ENCODE measurements at regions not wholly inside any gene's neighbourhood (a gene's known extent, or its start where the extent isn't known, plus 50 kb on each side); places are given as distances from the start of the nearest gene placed in this dataset.
A peak's percentile ranks its signal among the peaks of the same experiment; 100 is the strongest.
"Not testable (repeated sequence)": the region's sequence is repeated elsewhere in the genome, so short reads cannot be mapped to it uniquely, and the experiment has no call there.

GRCh38 chr20:6662309-6662708 lies 105.2 kb upstream of the BMP2 start:
- no peak for DNase-seq (ENCODE audit: low spot score)

GRCh38 chr20:6660441-6660840 lies 107.0 kb upstream of the BMP2 start:
- peak; percentile 87 for DNase-seq (ENCODE audit: low spot score)

GRCh38 chr20:6658909-6659308 lies 108.6 kb upstream of the BMP2 start:
- not testable (repeated sequence) for DNase-seq (ENCODE audit: low spot score)

- no peak for DNase-seq (ENCODE audit: low spot score)
These were observed 109.6 kb upstream of the BMP2 start for GRCh38 chr20:6657904-6658303.

DNA sequence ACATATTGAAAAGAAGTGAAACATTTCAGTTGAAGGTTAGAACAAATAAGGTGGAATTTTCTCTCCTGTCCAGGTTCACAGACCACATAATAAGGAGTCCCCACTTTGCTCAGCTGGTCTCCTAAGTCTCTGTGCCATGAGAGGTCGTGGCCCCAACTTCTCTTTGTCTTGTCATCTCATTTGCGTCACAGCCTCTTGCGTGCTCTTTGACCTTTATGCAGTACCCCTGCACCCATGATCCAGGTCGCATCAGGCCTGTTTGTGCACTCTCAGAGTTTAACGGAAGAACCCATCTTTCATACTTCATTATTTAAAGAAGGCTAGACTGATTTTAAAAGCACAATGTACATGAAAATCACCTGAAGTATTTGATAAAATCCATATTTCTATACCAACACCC lies 110.4 kb upstream of the BMP2 start:
- no peak for DNase-seq (ENCODE audit: low spot score)

DNA sequence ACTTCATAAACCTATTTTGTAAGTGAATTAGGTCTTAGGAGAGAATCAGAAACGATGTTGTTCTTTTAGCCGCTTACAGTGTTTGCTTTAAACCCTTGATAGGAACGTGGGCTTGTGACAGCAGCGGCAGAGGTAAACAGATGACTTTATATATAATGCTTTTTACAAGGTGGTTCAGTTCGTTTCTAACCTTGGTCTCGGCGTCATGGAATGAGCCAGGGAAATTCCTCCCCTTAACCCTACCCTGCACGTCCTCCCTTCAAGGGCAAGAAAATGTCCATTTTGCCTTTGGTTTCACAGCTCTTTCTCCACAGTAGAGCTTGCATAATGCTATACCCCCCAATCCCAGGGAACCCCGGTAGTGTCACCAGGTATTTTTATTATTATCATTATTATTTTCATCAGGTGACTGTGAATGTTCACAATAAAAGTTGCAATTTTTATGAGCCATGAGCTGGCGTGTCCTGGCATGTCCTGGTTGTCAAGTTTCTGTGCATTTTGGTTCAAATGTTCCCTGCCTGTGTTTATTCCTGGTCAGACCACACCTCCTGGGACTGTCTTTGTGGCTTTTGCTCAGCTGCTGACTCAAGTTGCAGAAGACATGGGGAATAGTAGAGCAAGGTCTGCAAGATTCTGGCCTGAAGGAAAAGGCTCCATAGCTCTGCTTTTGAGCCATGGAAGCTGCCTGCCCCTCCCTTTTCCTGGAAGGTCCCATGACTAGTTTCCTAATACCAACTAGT lies 112.8 kb upstream of the BMP2 start:
- no peak for DNase-seq (ENCODE audit: low spot score)

DNA sequence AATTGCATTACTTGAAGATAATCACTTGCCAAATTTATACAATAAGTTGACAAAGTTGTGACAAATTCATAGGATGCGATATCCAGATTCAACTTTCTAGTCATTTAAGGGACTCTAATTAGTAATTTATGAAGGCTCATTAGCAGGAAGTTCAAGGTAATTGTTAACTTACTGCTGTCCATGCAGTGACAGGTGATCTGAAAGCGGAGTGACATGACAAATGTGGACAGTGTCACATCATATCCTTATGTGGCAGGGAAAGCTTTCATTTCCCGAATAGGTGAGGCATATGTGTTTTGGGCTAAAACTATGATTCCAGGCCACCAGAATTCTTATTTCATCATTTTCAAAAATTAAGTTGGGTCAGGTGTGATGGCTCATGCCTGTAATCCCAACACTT lies 115.9 kb upstream of the BMP2 start:
- DNase-seq (ENCODE audit: low spot score): peak; percentile 17

DNA sequence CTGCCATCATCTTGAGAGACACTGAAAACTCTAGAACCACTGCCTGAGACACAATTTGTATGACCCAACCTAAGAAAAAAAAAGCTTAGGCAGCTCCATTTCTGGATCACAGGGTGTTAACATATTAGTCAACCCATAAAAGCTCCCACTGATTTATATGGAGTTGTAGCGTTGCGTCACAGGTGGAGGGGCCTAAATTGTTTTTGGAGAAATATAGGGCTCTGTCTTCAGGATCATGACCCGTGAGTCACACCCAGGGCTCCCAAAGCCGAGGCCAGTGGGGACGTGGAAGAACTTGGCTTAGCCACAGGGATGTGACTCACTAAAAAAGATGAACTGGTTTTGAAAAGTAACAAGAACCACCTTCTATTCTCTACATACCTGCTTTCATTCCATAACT lies 116.5 kb upstream of the BMP2 start:
- DNase-seq (ENCODE audit: low spot score): peak; percentile 34

GRCh38 chr20:6646021-6646636 lies 121.4 kb upstream of the BMP2 start:
- DNase-seq (ENCODE audit: low spot score): no peak

GRCh38 chr20:6644813-6645628 lies 122.5 kb upstream of the BMP2 start:
- no peak for DNase-seq (ENCODE audit: low spot score)

- DNase-seq (ENCODE audit: low spot score): no peak
These were observed 126.5 kb upstream of the BMP2 start for GRCh38 chr20:6641012-6641411.

- DNase-seq (ENCODE audit: low spot score): no peak
These were observed 130.3 kb upstream of the BMP2 start for GRCh38 chr20:6637160-6637579.

DNA sequence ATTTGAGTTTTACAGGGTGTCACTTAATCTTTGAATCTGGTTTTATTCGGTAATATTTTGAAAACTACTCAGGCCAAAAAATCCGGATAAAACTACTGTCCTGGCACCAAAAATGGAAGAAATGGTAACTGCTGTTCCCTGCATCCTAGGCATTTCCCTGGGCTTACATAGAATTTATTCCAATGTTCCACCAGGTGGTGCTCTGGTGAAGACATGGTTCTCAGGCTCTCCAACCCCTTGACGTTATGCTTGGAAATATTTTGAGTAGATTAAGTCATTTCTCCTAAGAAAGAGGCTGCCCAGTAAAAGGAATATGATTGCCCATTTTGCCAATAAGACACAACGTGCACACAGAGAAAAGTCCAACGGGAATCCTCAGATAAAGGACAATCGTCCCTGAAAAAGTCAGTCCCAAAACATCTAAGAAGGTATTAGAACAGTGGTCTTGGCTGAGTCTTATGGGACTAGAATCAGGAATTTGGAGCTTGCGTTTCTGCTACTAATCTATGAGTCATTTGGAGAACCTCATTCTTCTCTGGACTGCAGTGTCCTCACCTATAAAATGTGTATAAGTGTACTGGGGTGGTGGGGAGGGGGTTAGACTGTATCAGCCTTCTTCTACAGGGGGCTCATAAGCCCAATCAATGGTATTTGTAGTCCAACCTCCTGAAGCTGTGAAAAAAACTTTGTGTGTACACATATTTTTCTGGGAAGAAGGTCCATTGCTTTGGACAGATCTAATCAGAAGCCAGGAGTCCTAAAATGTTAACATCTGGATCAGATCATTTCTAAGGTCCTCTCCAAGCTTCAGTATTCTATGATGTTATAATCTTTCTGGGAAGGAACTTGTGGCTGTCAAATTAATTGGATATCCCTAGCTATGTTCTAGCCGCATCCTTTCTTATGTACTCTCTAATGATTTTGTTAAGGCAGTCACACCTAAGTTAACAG lies 131.0 kb upstream of the BMP2 start:
- peak; percentile 23 for DNase-seq (ENCODE audit: low spot score)

- no peak for DNase-seq (ENCODE audit: low spot score)
These were observed 132.3 kb upstream of the BMP2 start for GRCh38 chr20:6635034-6635736.

DNA sequence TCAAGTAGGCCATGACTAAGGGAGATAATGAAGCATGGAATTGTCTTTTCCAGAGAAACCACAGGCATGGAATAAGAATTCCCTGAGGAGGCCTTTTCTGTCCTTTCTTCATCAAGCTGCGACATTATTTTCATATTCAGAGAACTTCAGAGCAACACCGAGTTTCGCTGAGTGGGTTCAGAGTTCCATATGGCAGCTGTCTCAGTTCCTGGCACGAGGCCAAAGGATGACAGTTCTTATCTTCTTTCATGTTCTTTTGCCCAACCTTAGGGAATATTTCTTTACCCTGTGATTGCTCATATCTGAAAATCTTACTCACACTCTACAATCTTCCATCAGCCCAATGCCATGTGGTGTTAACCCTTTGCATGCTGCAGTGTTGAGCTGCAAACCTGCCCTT lies 135.3 kb upstream of the BMP2 start:
- DNase-seq (ENCODE audit: low spot score): no peak

DNA sequence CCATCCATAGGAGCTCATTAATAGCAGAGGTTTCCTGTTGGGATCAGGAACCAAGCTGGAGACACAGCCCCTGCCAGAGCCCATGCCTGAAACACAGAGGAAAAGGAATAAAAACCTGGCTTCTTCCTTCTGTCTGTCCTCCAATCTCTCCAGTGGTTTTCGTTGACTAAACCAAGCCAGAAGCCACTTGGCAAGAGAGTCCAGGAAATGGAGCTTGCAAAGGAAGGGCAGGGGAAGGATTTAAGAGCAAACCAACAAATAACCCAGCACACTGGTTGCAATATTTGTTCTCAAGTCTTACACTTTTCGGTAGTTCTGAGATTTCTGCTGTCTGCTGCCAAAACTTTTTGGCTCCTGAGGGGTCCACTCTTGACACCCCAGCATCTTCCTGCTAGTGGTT lies 137.0 kb upstream of the BMP2 start:
- DNase-seq (ENCODE audit: low spot score): no peak

DNA sequence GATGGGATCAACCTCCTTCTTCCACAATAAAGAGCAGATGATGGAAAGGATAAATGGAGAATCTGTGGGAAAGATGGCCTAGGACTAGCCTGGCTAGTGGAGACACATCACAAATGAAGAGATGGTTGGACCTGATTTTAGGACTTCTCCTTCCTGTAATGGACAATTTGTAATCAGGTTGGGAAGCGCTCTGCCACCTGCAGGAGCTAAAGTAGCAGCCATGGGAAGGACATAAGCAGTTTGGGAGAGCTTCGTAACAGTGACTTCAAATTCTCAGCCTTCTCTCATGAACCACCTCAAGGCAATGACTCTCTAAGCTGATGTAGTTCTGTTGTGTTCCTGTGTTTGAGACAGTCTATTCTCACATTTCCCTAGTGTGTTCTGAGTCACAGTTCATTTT lies 137.9 kb upstream of the BMP2 start:
- DNase-seq (ENCODE audit: low spot score): no peak

GRCh38 chr20:6626805-6627204 lies 140.7 kb upstream of the BMP2 start:
- no peak for DNase-seq (ENCODE audit: low spot score)

GRCh38 chr20:6623989-6624388 lies 143.5 kb upstream of the BMP2 start:
- no peak for DNase-seq (ENCODE audit: low spot score)

DNA sequence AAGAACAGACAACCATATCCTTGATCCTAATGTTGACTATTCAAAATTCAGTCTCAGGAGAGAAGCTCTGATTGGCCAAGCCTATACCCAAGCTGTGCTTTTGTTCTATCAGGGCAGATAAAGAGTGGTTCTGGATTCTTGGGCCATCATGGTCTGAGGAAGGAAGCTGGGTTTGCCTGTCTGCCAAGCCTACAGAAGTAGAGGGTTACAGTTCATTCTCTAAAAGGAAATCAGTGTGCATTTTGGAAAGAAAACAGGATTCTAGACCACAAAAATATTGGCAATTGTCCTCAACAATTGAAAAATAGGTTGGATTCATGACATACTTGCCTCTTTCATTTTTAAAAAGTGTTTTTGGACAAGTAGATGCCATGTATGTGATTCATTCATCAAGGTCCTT lies 145.4 kb upstream of the BMP2 start:
- no peak for DNase-seq (ENCODE audit: low spot score)

GRCh38 chr20:6618051-6618450 lies 149.4 kb upstream of the BMP2 start:
- no peak for DNase-seq (ENCODE audit: low spot score)

Measured in mucosa of gallbladder (tissue), 1 donor.